KMS-11 (cell line): ENCODE measurements at regions not wholly inside any gene's neighbourhood (a gene's known extent, or its start where the extent isn't known, plus 50 kb on each side); places are given as distances from the start of the nearest gene placed in this dataset.
A peak's percentile ranks its signal among the peaks of the same experiment; 100 is the strongest.
"Not testable (repeated sequence)": the region's sequence is repeated elsewhere in the genome, so short reads cannot be mapped to it uniquely, and the experiment has no call there.

Source experiments
- H2AFZ ChIP-seq: fragments of 200-600 bp; sonication (generic); 2 replicates; pipeline ENCODE4 v1.6.1; 2016; ENCODE audit warnings: antibody characterized with exemption, mixed run types, low read depth
- H3K27ac ChIP-seq: fragments of 200-600 bp; sonication (generic); 2 replicates; pipeline ENCODE4 v1.6.1; 2016; ENCODE audit warnings: mild to moderate bottlenecking, mixed run types
- H3K27me3 ChIP-seq: fragments of 200-600 bp; sonication (generic); 2 replicates; pipeline ENCODE4 v1.6.1; 2017; ENCODE audit warnings: mild to moderate bottlenecking, low read depth, mixed run types, moderate library complexity; ENCODE audit not compliant: insufficient read depth
- H3K36me3 ChIP-seq: fragments of 200-600 bp; sonication (generic); 2 replicates; pipeline ENCODE4 v1.6.1; 2017; ENCODE audit warnings: mild to moderate bottlenecking, mixed run types; ENCODE audit not compliant: insufficient read depth
- H3K4me1 ChIP-seq: fragments of 200-600 bp; sonication (generic); 2 replicates; pipeline ENCODE4 v1.6.1; 2016; ENCODE audit warnings: mild to moderate bottlenecking, low read depth, mixed run types; ENCODE audit not compliant: poor library complexity, severe bottlenecking
- H3K4me2 ChIP-seq: fragments of 200-600 bp; sonication (generic); 2 replicates; pipeline ENCODE4 v1.7.0; 2016; ENCODE audit warnings: mild to moderate bottlenecking, mixed run types
- H3K4me3 ChIP-seq: fragments of 200-600 bp; sonication (generic); IDR thresholded peaks from 2 replicates; pipeline ENCODE4 v1.6.1; 2017; ENCODE audit warnings: low read depth, low read length, mixed read lengths; ENCODE audit not compliant: insufficient read depth
- H3K79me2 ChIP-seq: fragments of 200-600 bp; sonication (generic); 2 replicates; pipeline ENCODE4 v1.6.1; 2016; ENCODE audit warnings: low read depth, mixed run types; ENCODE audit not compliant: insufficient read depth
- H3K9ac ChIP-seq: fragments of 200-600 bp; sonication (generic); 2 replicates; pipeline ENCODE4 v1.6.1; 2016; ENCODE audit warnings: mild to moderate bottlenecking, mixed run types
- H4K20me1 ChIP-seq: fragments of 200-600 bp; sonication (generic); 2 replicates; pipeline ENCODE4 v1.6.1; 2016; ENCODE audit warnings: mild to moderate bottlenecking, mixed run types; ENCODE audit not compliant: insufficient read depth
- TF ChIP-seq, protein P1 (sequence below): fragments of 200-600 bp; sonication (generic); conservative IDR thresholded peaks from 2 replicates; pipeline ENCODE4 v1.6.1; 2017; ENCODE audit warnings: low read depth, mild to moderate bottlenecking, antibody characterized with exemption, low read length, moderate library complexity, mixed read lengths

- H3K9ac ChIP-seq = no peak overlapping the region
- H3K4me1 ChIP-seq = peaks cover 45% of the 10 kb centered on the region
- H3K79me2 ChIP-seq = no peaks in the 10 kb centered on the region
- no peaks in the 10 kb centered on the region for H3K36me3 ChIP-seq
- H3K4me3 ChIP-seq = no peak overlapping the region
- TF ChIP-seq, protein P1, sequence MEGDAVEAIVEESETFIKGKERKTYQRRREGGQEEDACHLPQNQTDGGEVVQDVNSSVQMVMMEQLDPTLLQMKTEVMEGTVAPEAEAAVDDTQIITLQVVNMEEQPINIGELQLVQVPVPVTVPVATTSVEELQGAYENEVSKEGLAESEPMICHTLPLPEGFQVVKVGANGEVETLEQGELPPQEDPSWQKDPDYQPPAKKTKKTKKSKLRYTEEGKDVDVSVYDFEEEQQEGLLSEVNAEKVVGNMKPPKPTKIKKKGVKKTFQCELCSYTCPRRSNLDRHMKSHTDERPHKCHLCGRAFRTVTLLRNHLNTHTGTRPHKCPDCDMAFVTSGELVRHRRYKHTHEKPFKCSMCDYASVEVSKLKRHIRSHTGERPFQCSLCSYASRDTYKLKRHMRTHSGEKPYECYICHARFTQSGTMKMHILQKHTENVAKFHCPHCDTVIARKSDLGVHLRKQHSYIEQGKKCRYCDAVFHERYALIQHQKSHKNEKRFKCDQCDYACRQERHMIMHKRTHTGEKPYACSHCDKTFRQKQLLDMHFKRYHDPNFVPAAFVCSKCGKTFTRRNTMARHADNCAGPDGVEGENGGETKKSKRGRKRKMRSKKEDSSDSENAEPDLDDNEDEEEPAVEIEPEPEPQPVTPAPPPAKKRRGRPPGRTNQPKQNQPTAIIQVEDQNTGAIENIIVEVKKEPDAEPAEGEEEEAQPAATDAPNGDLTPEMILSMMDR = no peak
- H3K4me2 ChIP-seq = peak overlapping the region; percentile 48; the same call in 1 of the 2 replicates
- H3K27me3 ChIP-seq = no peaks in the 10 kb centered on the region
- H2AFZ ChIP-seq = no peak overlapping the region
- no peaks in the 10 kb centered on the region for H4K20me1 ChIP-seq
- H3K27ac ChIP-seq = no peak overlapping the region
Observed at GRCh38 chr5:66441351-66441750, 154.8 kb upstream of the MAST4 start.

GRCh38 chr5:66442951-66443445 lies 153.2 kb upstream of the MAST4 start:
- Histone ChIP-seq H2AFZ (no peak overlapping the region), H3K79me2 (no peaks in the 10 kb centered on the region), H3K9ac (no peak overlapping the region), H3K4me3 (no peak overlapping the region), H3K27me3 (no peaks in the 10 kb centered on the region), H4K20me1 (no peaks in the 10 kb centered on the region), H3K27ac (no peak overlapping the region), H3K36me3 (no peaks in the 10 kb centered on the region), H3K4me1 (peaks cover 41% of the 10 kb centered on the region), H3K4me2 (no peak overlapping the region)
- TF ChIP-seq, protein P1 = no peak

- Histone ChIP-seq H3K79me2 (no peaks in the 10 kb centered on the region), H3K4me1 (peaks cover 38% of the 10 kb centered on the region), H2AFZ (no peak overlapping the region), H3K9ac (no peak overlapping the region), H3K4me3 (no peak overlapping the region), H3K27me3 (no peaks in the 10 kb centered on the region), H3K36me3 (no peaks in the 10 kb centered on the region), H3K27ac (no peak overlapping the region), H3K4me2 (no peak overlapping the region), H4K20me1 (no peaks in the 10 kb centered on the region)
- TF ChIP-seq, protein P1 = no peak
Observed at GRCh38 chr5:66443462-66444130, 152.6 kb upstream of the MAST4 start.

- H4K20me1 ChIP-seq, H3K4me3 ChIP-seq, H3K27me3 ChIP-seq, H3K27ac ChIP-seq, H3K79me2 ChIP-seq, H3K36me3 ChIP-seq, H3K9ac ChIP-seq, H3K4me1 ChIP-seq, H2AFZ ChIP-seq, H3K4me2 ChIP-seq: not testable (repeated sequence)
Observed at GRCh38 chr5:66448070-66448469, 148.1 kb upstream of the MAST4 start.

DNA sequence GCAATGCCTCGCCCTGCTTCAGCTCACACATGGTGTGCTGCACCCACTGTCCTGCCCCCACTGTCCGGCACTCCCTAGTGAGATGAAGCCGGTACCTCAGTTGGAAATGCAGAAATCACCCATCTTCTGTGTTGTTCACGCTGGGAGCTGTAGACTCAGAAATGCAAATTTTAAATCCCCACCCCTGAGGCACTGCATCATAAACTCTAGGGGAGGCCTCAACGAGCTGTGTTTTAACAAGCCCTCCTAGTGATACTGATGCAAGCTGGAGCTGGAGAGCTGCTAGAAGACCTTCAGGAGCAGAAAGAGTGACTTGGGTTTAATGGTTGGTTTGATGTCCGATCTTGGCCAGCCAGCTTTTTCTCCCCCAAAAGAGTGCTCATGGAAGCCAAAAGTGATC lies 146.0 kb upstream of the MAST4 start:
- no peak overlapping the region for H3K4me2 ChIP-seq
- peaks cover 10% of the 10 kb centered on the region for H3K4me1 ChIP-seq
- H3K79me2 ChIP-seq = no peaks in the 10 kb centered on the region
- no peak overlapping the region for H3K27ac ChIP-seq
- H4K20me1 ChIP-seq = no peaks in the 10 kb centered on the region
- no peak overlapping the region for H3K9ac ChIP-seq
- H2AFZ ChIP-seq = no peak overlapping the region
- TF ChIP-seq, protein P1 = no peak
- no peaks in the 10 kb centered on the region for H3K27me3 ChIP-seq
- H3K36me3 ChIP-seq = no peaks in the 10 kb centered on the region
- H3K4me3 ChIP-seq = no peak overlapping the region
